HG02623 (cell line): ENCODE measurements at regions not wholly inside any gene's neighbourhood (a gene's known extent, or its start where the extent isn't known, plus 50 kb on each side); places are given as distances from the start of the nearest gene placed in this dataset.
"Not testable (repeated sequence)": the region's sequence is repeated elsewhere in the genome, so short reads cannot be mapped to it uniquely, and the experiment has no call there.

Experiments used
- ATAC-seq: cut with Tn5 transposase; IDR thresholded peaks from one replicate; pipeline ENCODE4 v1.9.1; 2021; ENCODE audit warnings: moderate library complexity; ENCODE audit not compliant: unreplicated experiment

- ATAC-seq = not testable (repeated sequence)
These were observed 61.4 kb upstream of the HGFAC start for GRCh38 chr4:3380336-3380735.

- not testable (repeated sequence) for ATAC-seq
These were observed 60.6 kb upstream of the HGFAC start for GRCh38 chr4:3381208-3381607.

- ATAC-seq = no peak
These were observed 59.5 kb upstream of the HGFAC start for GRCh38 chr4:3382251-3382650.

- no peak for ATAC-seq
These were observed 57.4 kb upstream of the HGFAC start for GRCh38 chr4:3384391-3384770.

- no peak for ATAC-seq
These were observed 56.7 kb upstream of the HGFAC start for GRCh38 chr4:3384771-3385710.

GRCh38 chr4:3385711-3386420, 55.9 kb upstream of the HGFAC start:
- ATAC-seq = no peak

- ATAC-seq = no peak
These were observed 55.2 kb upstream of the HGFAC start for GRCh38 chr4:3386526-3386925.

- ATAC-seq = peak; percentile 52
These were observed 54.4 kb upstream of the HGFAC start for GRCh38 chr4:3387154-3387942.

GRCh38 chr4:3387943-3388361, 53.8 kb upstream of the HGFAC start:
- peak; percentile 35 for ATAC-seq

GRCh38 chr4:3388471-3389232, 53.1 kb upstream of the HGFAC start:
- ATAC-seq = peak; percentile 49

GRCh38 chr4:3389233-3390215, 52.2 kb upstream of the HGFAC start:
- ATAC-seq = no peak

GRCh38 chr4:3390288-3390811, 51.4 kb upstream of the HGFAC start:
- no peak for ATAC-seq

GRCh38 chr4:3391422-3391821, 50.3 kb upstream of the HGFAC start:
- ATAC-seq = no peak
